HL-60 (cell line): ENCODE measurements at regions not wholly inside any gene's neighbourhood (a gene's known extent, or its start where the extent isn't known, plus 50 kb on each side); places are given as distances from the start of the nearest gene placed in this dataset.

Experiments used
- DNase-seq, 2 experiments: peaks; one replicate each; pipeline ENCODE4 v3.0.0-alpha.2; 2010 to 2020; ENCODE audit warnings: low read depth in 1 of 2, low spot score in 1 of 2
- H3K27ac ChIP-seq: fragments of 250-450 bp; sonication (Bioruptor Pico); replicated peaks from 2 replicates; pipeline ENCODE4 v1.5.1; 2020; ENCODE audit warnings: mild to moderate bottlenecking, moderate library complexity
- H3K27me3 ChIP-seq: fragments of 250-450 bp; sonication (Bioruptor Pico); 2 replicates; pipeline ENCODE4 v1.5.1; 2021; ENCODE audit warnings: mild to moderate bottlenecking, moderate library complexity; ENCODE audit not compliant: insufficient read depth, poor library complexity, severe bottlenecking
- H3K4me3 ChIP-seq: replicated peaks from 2 replicates; pipeline ENCODE4 v1.5.1; 2011; ENCODE audit warnings: mild to moderate bottlenecking, control low read depth, low read length; ENCODE audit not compliant: insufficient read depth
- CTCF ChIP-seq: IDR thresholded peaks from one replicate; pipeline ENCODE4 v1.5.1; 2011; ENCODE audit warnings: low read length, control low read depth, inconsistent platforms; ENCODE audit not compliant: insufficient read depth
- GABPA ChIP-seq: IDR thresholded peaks from 2 replicates; pipeline ENCODE4 v1.6.1; 2012; ENCODE audit warnings: low read depth
- POLR2AphosphoS5 ChIP-seq: IDR thresholded peaks from 2 replicates; pipeline ENCODE4 v1.6.1; 2012; ENCODE audit warnings: low read depth
- REST ChIP-seq: IDR thresholded peaks from 2 replicates; pipeline ENCODE4 v1.6.1; 2012; ENCODE audit warnings: low read depth; ENCODE audit not compliant: insufficient replicate concordance
- SPI1 ChIP-seq: IDR thresholded peaks from 2 replicates; pipeline ENCODE4 v1.6.1; 2012; ENCODE audit warnings: low read depth, mild to moderate bottlenecking, borderline replicate concordance

GRCh38 chr5:59999056-59999455, 105.5 kb upstream of the PDE4D start:
- no peaks in the 10 kb centered on the region for H3K27me3 ChIP-seq
- no peak overlapping the region for H3K27ac ChIP-seq
- TF ChIP-seq REST (no peak), POLR2AphosphoS5 (no peak), CTCF (no peak), GABPA (no peak), SPI1 (no peak)

GRCh38 chr5:59992206-59992605, 98.7 kb upstream of the PDE4D start:
- H3K27ac ChIP-seq = no peak overlapping the region
- TF ChIP-seq REST (no peak), POLR2AphosphoS5 (no peak), GABPA (no peak), SPI1 (no peak), CTCF (no peak)
- no peak overlapping the region for H3K4me3 ChIP-seq
- H3K27me3 ChIP-seq = no peaks in the 10 kb centered on the region
- no peak for DNase-seq

More at GRCh38 chr5:59999056-59999455, 105.5 kb upstream of the PDE4D start:
- no peak overlapping the region for H3K4me3 ChIP-seq
- no peak for DNase-seq

GRCh38 chr5:59988396-59988795, 94.9 kb upstream of the PDE4D start:
- TF ChIP-seq GABPA = no peak
- TF ChIP-seq SPI1 = peak; percentile 70; the same call in 1 of the 2 replicates
- H3K4me3 ChIP-seq = no peak overlapping the region
- DNase-seq = peak; percentile 68 to 75

GRCh38 chr5:59976342-59976741, 82.8 kb upstream of the PDE4D start:
- no peak overlapping the region for H3K27ac ChIP-seq
- H3K4me3 ChIP-seq = no peak overlapping the region
- DNase-seq = no peak
- no peaks in the 10 kb centered on the region for H3K27me3 ChIP-seq
- TF ChIP-seq SPI1 (no peak), REST (no peak), CTCF (no peak), POLR2AphosphoS5 (no peak), GABPA (no peak)

More at GRCh38 chr5:59988396-59988795, 94.9 kb upstream of the PDE4D start:
- H3K27me3 ChIP-seq = no peaks in the 10 kb centered on the region
- H3K27ac ChIP-seq = no peak overlapping the region
